ENCODE measurements at regions not wholly inside any gene's neighbourhood (a gene's known extent, or its start where the extent isn't known, plus 50 kb on each side); places are given as distances from the start of the nearest gene placed in this dataset.

DNA sequence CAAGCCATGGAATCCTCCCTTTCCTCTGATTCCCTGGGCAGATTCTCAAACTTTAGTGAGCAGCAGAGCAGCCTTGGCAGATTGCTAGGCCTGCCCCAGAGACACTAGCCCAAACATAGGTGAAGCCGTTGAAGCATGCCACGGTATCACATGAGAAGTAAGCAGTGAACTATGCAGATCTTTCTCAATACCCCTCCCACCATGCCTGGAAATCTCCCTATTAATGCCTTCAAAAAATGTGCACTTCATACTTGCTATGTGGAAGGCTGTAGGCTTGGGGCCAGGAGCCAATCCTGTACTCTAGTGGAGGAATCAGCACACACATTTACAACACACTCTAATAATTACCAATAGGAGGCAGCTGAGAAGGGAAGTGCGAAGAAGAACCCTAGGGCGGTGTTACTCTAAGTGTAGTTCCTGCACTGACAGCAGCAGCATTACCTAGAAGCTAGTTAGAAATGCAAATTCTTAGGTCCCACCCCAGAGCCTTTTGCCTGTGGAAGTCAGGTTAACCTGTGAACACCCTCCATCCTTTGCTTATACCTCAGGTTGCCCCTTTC is 305.1 kb upstream of the SPRED2 start:
- ChIA-PET POLR2A (no interaction called here), CTCF (no interaction called here)
- Histone ChIP-seq H3K4me1 (ENCODE audit: control insufficient read depth, insufficient read depth, low read length) (no peaks in the 10 kb centered on the region), H3K27me3 (ENCODE audit: control insufficient read depth, insufficient read depth, low read length) (no peaks in the 10 kb centered on the region), H3K36me3 (ENCODE audit: control insufficient read depth, insufficient read depth, low read length) (no peaks in the 10 kb centered on the region), H3K4me3 (ENCODE audit: low read depth in 2 of 2, low read length in 2 of 2) (no peak overlapping the region), H3K27ac (ENCODE audit: low read length) (no peak overlapping the region), H3K9me3 (ENCODE audit: control insufficient read depth, insufficient read depth, low read depth, low read length) (no peaks in the 10 kb centered on the region)
- BruUV-seq (replicated peaks) = no TSS peak
- in situ Hi-C loops (cut with HindIII; ENCODE audit: low pct_unique_long_range_greater_than_20kb, low sequenced_read_pairs) (no loop called here), intact Hi-C loops (cut with micrococcal nuclease; ENCODE audit: unreplicated experiment) (no loop called here)
- ATAC-seq (no peak), DNase-seq (ENCODE audit: low read depth, low spot score) (no peak)
- TF ChIP-seq CTCF (IDR thresholded peaks at IDR 0.05) = no peak
- no peak for TF ChIP-seq SIN3A (IDR thresholded peaks at IDR 0.05; ENCODE audit: borderline replicate concordance, insufficient read depth, low read depth, low read length)
- TF ChIP-seq TCF7L2 (IDR thresholded peaks at IDR 0.05; ENCODE audit: low read depth, low read length) = no peak
- TF ChIP-seq, protein P1, sequence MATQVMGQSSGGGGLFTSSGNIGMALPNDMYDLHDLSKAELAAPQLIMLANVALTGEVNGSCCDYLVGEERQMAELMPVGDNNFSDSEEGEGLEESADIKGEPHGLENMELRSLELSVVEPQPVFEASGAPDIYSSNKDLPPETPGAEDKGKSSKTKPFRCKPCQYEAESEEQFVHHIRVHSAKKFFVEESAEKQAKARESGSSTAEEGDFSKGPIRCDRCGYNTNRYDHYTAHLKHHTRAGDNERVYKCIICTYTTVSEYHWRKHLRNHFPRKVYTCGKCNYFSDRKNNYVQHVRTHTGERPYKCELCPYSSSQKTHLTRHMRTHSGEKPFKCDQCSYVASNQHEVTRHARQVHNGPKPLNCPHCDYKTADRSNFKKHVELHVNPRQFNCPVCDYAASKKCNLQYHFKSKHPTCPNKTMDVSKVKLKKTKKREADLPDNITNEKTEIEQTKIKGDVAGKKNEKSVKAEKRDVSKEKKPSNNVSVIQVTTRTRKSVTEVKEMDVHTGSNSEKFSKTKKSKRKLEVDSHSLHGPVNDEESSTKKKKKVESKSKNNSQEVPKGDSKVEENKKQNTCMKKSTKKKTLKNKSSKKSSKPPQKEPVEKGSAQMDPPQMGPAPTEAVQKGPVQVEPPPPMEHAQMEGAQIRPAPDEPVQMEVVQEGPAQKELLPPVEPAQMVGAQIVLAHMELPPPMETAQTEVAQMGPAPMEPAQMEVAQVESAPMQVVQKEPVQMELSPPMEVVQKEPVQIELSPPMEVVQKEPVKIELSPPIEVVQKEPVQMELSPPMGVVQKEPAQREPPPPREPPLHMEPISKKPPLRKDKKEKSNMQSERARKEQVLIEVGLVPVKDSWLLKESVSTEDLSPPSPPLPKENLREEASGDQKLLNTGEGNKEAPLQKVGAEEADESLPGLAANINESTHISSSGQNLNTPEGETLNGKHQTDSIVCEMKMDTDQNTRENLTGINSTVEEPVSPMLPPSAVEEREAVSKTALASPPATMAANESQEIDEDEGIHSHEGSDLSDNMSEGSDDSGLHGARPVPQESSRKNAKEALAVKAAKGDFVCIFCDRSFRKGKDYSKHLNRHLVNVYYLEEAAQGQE (IDR thresholded peaks at IDR 0.05; ENCODE audit: insufficient read depth in 1 of 2, low read depth in 2 of 2, low read length in 1 of 2) = no peak
- no peak for TF ChIP-seq POLR2AphosphoS5 (IDR thresholded peaks at IDR 0.05; ENCODE audit: low read depth, low read length)

DNA sequence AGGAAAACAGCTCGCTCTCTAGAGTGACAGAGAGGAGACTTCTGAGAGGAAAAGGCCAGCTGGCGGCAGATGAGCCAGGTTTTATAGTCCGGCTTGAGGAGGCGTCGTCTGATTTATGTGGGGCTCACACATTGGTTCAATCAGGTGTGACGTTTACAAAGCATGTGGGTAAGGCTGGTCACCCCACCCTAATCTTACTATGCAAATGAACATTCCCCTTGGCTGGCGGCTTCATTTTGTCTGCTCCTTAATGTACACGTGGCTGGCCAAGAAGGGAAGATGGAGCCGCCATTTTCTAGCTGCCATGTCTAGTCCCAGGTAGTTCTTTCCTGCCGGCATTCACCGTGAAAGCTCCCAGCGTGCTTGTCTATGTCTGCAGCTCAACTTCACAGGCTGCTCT is 299.1 kb upstream of the SPRED2 start:
- Histone ChIP-seq H3K36me3 (ENCODE audit: control insufficient read depth, insufficient read depth, low read length) (no peaks in the 10 kb centered on the region), H3K27ac (ENCODE audit: low read length) (no peak overlapping the region), H3K4me3 (ENCODE audit: low read depth in 2 of 2, low read length in 2 of 2) (no peak overlapping the region), H3K4me1 (ENCODE audit: control insufficient read depth, insufficient read depth, low read length) (no peaks in the 10 kb centered on the region), H3K9me3 (ENCODE audit: control insufficient read depth, insufficient read depth, low read depth, low read length) (no peaks in the 10 kb centered on the region), H3K27me3 (ENCODE audit: control insufficient read depth, insufficient read depth, low read length) (no peaks in the 10 kb centered on the region)
- in situ Hi-C loops (cut with HindIII; ENCODE audit: low pct_unique_long_range_greater_than_20kb, low sequenced_read_pairs) (no loop called here), intact Hi-C loops (cut with micrococcal nuclease; ENCODE audit: unreplicated experiment) (no loop called here)
- DNase-seq (ENCODE audit: low read depth, low spot score) (no peak), ATAC-seq (no peak)
- CTCF ChIA-PET = no interaction called here
- POLR2A ChIA-PET = no interaction called here
- BruUV-seq (replicated peaks) = no TSS peak
- TF ChIP-seq, protein P1 (IDR thresholded peaks at IDR 0.05; ENCODE audit: insufficient read depth in 1 of 2, low read depth in 2 of 2, low read length in 1 of 2) = no peak
- TF ChIP-seq TCF7L2 (IDR thresholded peaks at IDR 0.05; ENCODE audit: low read depth, low read length) (no peak), POLR2AphosphoS5 (IDR thresholded peaks at IDR 0.05; ENCODE audit: low read depth, low read length) (no peak), SIN3A (IDR thresholded peaks at IDR 0.05; ENCODE audit: borderline replicate concordance, insufficient read depth, low read depth, low read length) (no peak), CTCF (IDR thresholded peaks at IDR 0.05) (no peak)

Measured in Panc1 (cell line).